ENCODE measurements at regions not wholly inside any gene's neighbourhood (a gene's known extent, or its start where the extent isn't known, plus 50 kb on each side); places are given as distances from the start of the nearest gene placed in this dataset.
"Not testable (repeated sequence)": the region's sequence is repeated elsewhere in the genome, so short reads cannot be mapped to it uniquely, and the experiment has no call there.

- in situ Hi-C loops (cut with HindIII; ENCODE audit: extremely low pct_ligation_motif_present, low pct_unique_long_range_greater_than_20kb) = no loop called here
- H3K36me3 ChIP-seq (replicated peaks in 1 of 2; ENCODE audit: control insufficient read depth in 1 of 2, insufficient read depth in 2 of 2, low read length in 2 of 2) = no peaks in the 10 kb centered on the region
- intact Hi-C loops (cut with micrococcal nuclease; ENCODE audit: unreplicated experiment) = no loop called here
- ChIA-PET CTCF (ENCODE audit: low intra/inter-chr PET ratio, low total read pairs) (no interaction called here), POLR2A (no interaction called here)
- no peak overlapping the region for H3K9ac ChIP-seq (ENCODE audit: insufficient read depth, low read depth, low read length)
- DNase-seq (ENCODE audit: low spot score) = no peak
- BruUV-seq (replicated peaks) = no TSS peak
- no peak overlapping the region for H3K27ac ChIP-seq (ENCODE audit: extremely low read length, insufficient read depth, low read length)
- H3K4me3 ChIP-seq (replicated peaks in 1 of 3; ENCODE audit: insufficient read depth in 1 of 3, low read depth in 2 of 3, low read length in 3 of 3) = no peak overlapping the region
- H4K20me1 ChIP-seq (ENCODE audit: insufficient read depth, low read length) = no peaks in the 10 kb centered on the region
- no peaks in the 10 kb centered on the region for H3K9me3 ChIP-seq (ENCODE audit: low read length)
- H3K79me2 ChIP-seq (ENCODE audit: insufficient read depth, low read length) = no peaks in the 10 kb centered on the region
- no peak overlapping the region for H3K4me2 ChIP-seq (ENCODE audit: low read depth, low read length)
- H3K27me3 ChIP-seq (ENCODE audit: control insufficient read depth in 1 of 2, insufficient read depth in 2 of 2, low read length in 2 of 2) = peaks cover 2 to 16% of the 10 kb centered on the region in 2 experiments; a peak in 4 of 5 replicates
- no peak overlapping the region for H2AFZ ChIP-seq (ENCODE audit: low read length)
- TF ChIP-seq KMT2A (CRISPR knock-in tag; IDR thresholded peaks at IDR 0.05) = no peak
- TF ChIP-seq TARDBP (CRISPR knock-in tag; IDR thresholded peaks at IDR 0.05) = no peak
- no peak for TF ChIP-seq ZNF841 (CRISPR knock-in tag; IDR thresholded peaks at IDR 0.05; ENCODE audit: borderline replicate concordance)
- TF ChIP-seq ZBTB14 (CRISPR knock-in tag; IDR thresholded peaks at IDR 0.05) = no peak
- TF ChIP-seq ZNF773 (CRISPR knock-in tag; IDR thresholded peaks at IDR 0.05; ENCODE audit: borderline replicate concordance) = no peak
- TF ChIP-seq SMC3 (IDR thresholded peaks at IDR 0.05; ENCODE audit: low read length) = no peak
- TF ChIP-seq AHR (CRISPR knock-in tag; IDR thresholded peaks at IDR 0.05) = no peak
- TF ChIP-seq ZFP90 (CRISPR knock-in tag; IDR thresholded peaks at IDR 0.05; ENCODE audit: borderline replicate concordance) = no peak
- peaks cover 11% of the 10 kb centered on the region for H3K4me1 ChIP-seq (ENCODE audit: insufficient read depth, low read length)
- FAIRE-seq = no peak
- no peak for ATAC-seq
- WGBS (ENCODE audit: low lambda C conversion rate) = 10% methylated on average over 6 of the region's 13 CpGs
Measured at GRCh38 chr15:77862651-77863104, 214.8 kb downstream of the TBC1D2B start.

GRCh38 chr15:77861997-77862635, 215.4 kb downstream of the TBC1D2B start:
- H3K27ac ChIP-seq (ENCODE audit: extremely low read length, insufficient read depth, low read length); in situ Hi-C loops (cut with HindIII; ENCODE audit: extremely low pct_ligation_motif_present, low pct_unique_long_range_greater_than_20kb); CTCF ChIA-PET (ENCODE audit: low intra/inter-chr PET ratio, low total read pairs); ATAC-seq; H3K4me3 ChIP-seq (replicated peaks in 1 of 3; ENCODE audit: insufficient read depth in 1 of 3, low read depth in 2 of 3, low read length in 3 of 3); FAIRE-seq; H3K79me2 ChIP-seq (ENCODE audit: insufficient read depth, low read length); POLR2A ChIA-PET; H3K9ac ChIP-seq (ENCODE audit: insufficient read depth, low read depth, low read length); H2AFZ ChIP-seq (ENCODE audit: low read length); DNase-seq (ENCODE audit: low spot score); H3K9me3 ChIP-seq (ENCODE audit: low read length); BruUV-seq (replicated peaks); intact Hi-C loops (cut with micrococcal nuclease; ENCODE audit: unreplicated experiment); H3K36me3 ChIP-seq (replicated peaks in 1 of 2; ENCODE audit: control insufficient read depth in 1 of 2, insufficient read depth in 2 of 2, low read length in 2 of 2); H4K20me1 ChIP-seq (ENCODE audit: insufficient read depth, low read length); H3K4me2 ChIP-seq (ENCODE audit: low read depth, low read length): not testable (repeated sequence)
- 37% methylated on average over 2 of the region's 10 CpGs for WGBS (ENCODE audit: low lambda C conversion rate)
- Histone ChIP-seq H3K4me1 (ENCODE audit: insufficient read depth, low read length) (peaks cover 11% of the 10 kb centered on the region), H3K27me3 (ENCODE audit: control insufficient read depth in 1 of 2, insufficient read depth in 2 of 2, low read length in 2 of 2) (peaks cover 2 to 16% of the 10 kb centered on the region in 2 experiments; a peak in 4 of 5 replicates)
